KMS-11 (cell line): ENCODE measurements at regions not wholly inside any gene's neighbourhood (a gene's known extent, or its start where the extent isn't known, plus 50 kb on each side); places are given as distances from the start of the nearest gene placed in this dataset.

Experiments
- H2AFZ ChIP-seq: fragments of 200-600 bp; sonication (generic); 2 replicates; pipeline ENCODE4 v1.6.1; 2016; ENCODE audit warnings: antibody characterized with exemption, mixed run types, low read depth
- H3K27ac ChIP-seq: fragments of 200-600 bp; sonication (generic); 2 replicates; pipeline ENCODE4 v1.6.1; 2016; ENCODE audit warnings: mild to moderate bottlenecking, mixed run types
- H3K27me3 ChIP-seq: fragments of 200-600 bp; sonication (generic); 2 replicates; pipeline ENCODE4 v1.6.1; 2017; ENCODE audit warnings: mild to moderate bottlenecking, low read depth, mixed run types, moderate library complexity; ENCODE audit not compliant: insufficient read depth
- H3K36me3 ChIP-seq: fragments of 200-600 bp; sonication (generic); 2 replicates; pipeline ENCODE4 v1.6.1; 2017; ENCODE audit warnings: mild to moderate bottlenecking, mixed run types; ENCODE audit not compliant: insufficient read depth
- H3K4me1 ChIP-seq: fragments of 200-600 bp; sonication (generic); 2 replicates; pipeline ENCODE4 v1.6.1; 2016; ENCODE audit warnings: mild to moderate bottlenecking, low read depth, mixed run types; ENCODE audit not compliant: poor library complexity, severe bottlenecking
- H3K4me2 ChIP-seq: fragments of 200-600 bp; sonication (generic); 2 replicates; pipeline ENCODE4 v1.7.0; 2016; ENCODE audit warnings: mild to moderate bottlenecking, mixed run types
- H3K4me3 ChIP-seq: fragments of 200-600 bp; sonication (generic); IDR thresholded peaks from 2 replicates; pipeline ENCODE4 v1.6.1; 2017; ENCODE audit warnings: low read depth, low read length, mixed read lengths; ENCODE audit not compliant: insufficient read depth
- H3K79me2 ChIP-seq: fragments of 200-600 bp; sonication (generic); 2 replicates; pipeline ENCODE4 v1.6.1; 2016; ENCODE audit warnings: low read depth, mixed run types; ENCODE audit not compliant: insufficient read depth
- H3K9ac ChIP-seq: fragments of 200-600 bp; sonication (generic); 2 replicates; pipeline ENCODE4 v1.6.1; 2016; ENCODE audit warnings: mild to moderate bottlenecking, mixed run types
- H4K20me1 ChIP-seq: fragments of 200-600 bp; sonication (generic); 2 replicates; pipeline ENCODE4 v1.6.1; 2016; ENCODE audit warnings: mild to moderate bottlenecking, mixed run types; ENCODE audit not compliant: insufficient read depth
- CTCF ChIP-seq: fragments of 200-600 bp; sonication (generic); conservative IDR thresholded peaks from 2 replicates; pipeline ENCODE4 v1.6.1; 2017; ENCODE audit warnings: low read depth, mild to moderate bottlenecking, antibody characterized with exemption, low read length, moderate library complexity, mixed read lengths

GRCh38 chr7:113784316-113784715 is 134.5 kb downstream of the PPP1R3A start:
- H3K4me3 ChIP-seq = no peak overlapping the region
- H3K4me2 ChIP-seq = no peak overlapping the region
- H3K27me3 ChIP-seq = no peaks in the 10 kb centered on the region
- no peak overlapping the region for H3K9ac ChIP-seq
- H3K36me3 ChIP-seq = no peaks in the 10 kb centered on the region
- no peak for TF ChIP-seq CTCF
- H3K79me2 ChIP-seq = no peaks in the 10 kb centered on the region
- no peak overlapping the region for H2AFZ ChIP-seq
- no peaks in the 10 kb centered on the region for H3K4me1 ChIP-seq
- H3K27ac ChIP-seq = no peak overlapping the region
- no peaks in the 10 kb centered on the region; the same call in 1 of the 2 replicates for H4K20me1 ChIP-seq

GRCh38 chr7:113783403-113783802 is 135.4 kb downstream of the PPP1R3A start:
- Histone ChIP-seq H3K36me3 (no peaks in the 10 kb centered on the region), H3K4me3 (no peak overlapping the region), H3K4me1 (no peaks in the 10 kb centered on the region), H3K79me2 (no peaks in the 10 kb centered on the region), H4K20me1 (no peaks in the 10 kb centered on the region; the same call in 1 of the 2 replicates), H2AFZ (no peak overlapping the region), H3K27ac (no peak overlapping the region), H3K9ac (no peak overlapping the region), H3K27me3 (no peaks in the 10 kb centered on the region), H3K4me2 (no peak overlapping the region)
- TF ChIP-seq CTCF = no peak

GRCh38 chr7:113775804-113776203 is 143.0 kb downstream of the PPP1R3A start:
- Histone ChIP-seq H2AFZ (no peak overlapping the region), H3K79me2 (no peaks in the 10 kb centered on the region), H4K20me1 (no peaks in the 10 kb centered on the region), H3K4me3 (no peak overlapping the region), H3K4me1 (peaks cover 10% of the 10 kb centered on the region), H3K36me3 (no peaks in the 10 kb centered on the region), H3K9ac (no peak overlapping the region), H3K4me2 (no peak overlapping the region), H3K27ac (no peak overlapping the region), H3K27me3 (no peaks in the 10 kb centered on the region)
- no peak for TF ChIP-seq CTCF

- no peaks in the 10 kb centered on the region for H3K27me3 ChIP-seq
- H3K9ac ChIP-seq = no peak overlapping the region
- H3K4me1 ChIP-seq = peaks cover 10% of the 10 kb centered on the region
- H3K79me2 ChIP-seq = no peaks in the 10 kb centered on the region
- H3K4me3 ChIP-seq = no peak overlapping the region
- no peaks in the 10 kb centered on the region for H3K36me3 ChIP-seq
- no peaks in the 10 kb centered on the region for H4K20me1 ChIP-seq
- no peak overlapping the region for H3K4me2 ChIP-seq
- TF ChIP-seq CTCF = no peak
- H2AFZ ChIP-seq = no peak overlapping the region
- H3K27ac ChIP-seq = no peak overlapping the region
Observed at GRCh38 chr7:113775401-113775800, 143.4 kb downstream of the PPP1R3A start.
